PC-9 (cell line): ENCODE measurements at regions not wholly inside any gene's neighbourhood (a gene's known extent, or its start where the extent isn't known, plus 50 kb on each side); places are given as distances from the start of the nearest gene placed in this dataset.

Experiments
- CTCF ChIP-seq: fragments of 200-600 bp; sonication (generic); conservative IDR thresholded peaks from 2 replicates; pipeline ENCODE4 v1.6.1; 2017; ENCODE audit warnings: mixed run types, antibody characterized with exemption, mild to moderate bottlenecking, moderate library complexity
- EZH2 ChIP-seq: fragments of 200-600 bp; sonication (generic); IDR thresholded peaks from 2 replicates; pipeline ENCODE4 v1.8.0; 2017; ENCODE audit warnings: antibody characterized with exemption, low read depth

GRCh38 chr19:13669780-13670355 lies 94.5 kb upstream of the MRI1 start:
- TF ChIP-seq CTCF = no peak
- TF ChIP-seq EZH2 = no peak
